ENCODE measurements at regions not wholly inside any gene's neighbourhood (a gene's known extent, or its start where the extent isn't known, plus 50 kb on each side); places are given as distances from the start of the nearest gene placed in this dataset.

DNA sequence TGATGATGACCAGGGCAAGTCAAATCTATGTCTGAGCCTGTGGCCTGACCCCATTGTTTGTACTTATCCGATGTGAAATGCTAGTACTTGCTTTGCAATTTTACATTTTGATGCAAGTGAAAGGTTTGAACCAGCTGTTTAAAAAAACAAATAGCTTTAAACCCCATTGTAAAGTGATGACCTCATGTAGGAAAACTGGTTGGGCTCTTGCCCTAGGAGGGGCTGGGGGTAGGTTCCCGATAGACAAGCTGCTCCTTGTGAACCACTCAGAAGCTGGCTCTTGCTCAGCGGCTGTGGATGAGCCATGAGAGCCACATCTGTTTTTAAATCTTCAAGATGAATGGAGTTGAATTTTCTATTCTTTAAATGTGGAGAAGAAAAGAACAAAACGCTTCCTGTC is 185.3 kb downstream of the WDR11 start:
- TF ChIP-seq SUZ12 (IDR thresholded peaks at IDR 0.05; ENCODE audit: extremely low read depth, insufficient read depth, insufficient read length) (no peak), YY1 (IDR thresholded peaks at IDR 0.05; ENCODE audit: insufficient read depth, insufficient read length) (no peak), ZNF274 (IDR thresholded peaks at IDR 0.05; ENCODE audit: low read depth, low read length) (no peak)
